ENCODE measurements at regions not wholly inside any gene's neighbourhood (a gene's known extent, or its start where the extent isn't known, plus 50 kb on each side); places are given as distances from the start of the nearest gene placed in this dataset.

GRCh38 chr11:116595305-116595880 lies 177.4 kb downstream of the BUD13 start:
- H3K27me3 ChIP-seq = peaks cover 0 to 6% (median 0%) of the 10 kb centered on the region in 3 donors
- ATAC-seq = no peak

GRCh38 chr11:116590844-116591570 lies 181.8 kb downstream of the BUD13 start:
- no peak for TF ChIP-seq POLR2A (IDR thresholded peaks at IDR 0.05)
- in situ Hi-C loops (cut with MboI; ENCODE audit: low sequenced_read_pairs in 4 of 4) = no loop called here
- intact Hi-C loops (cut with DNase I; ENCODE audit: low total_unique reads) = no loop called here
- no peaks in the 10 kb centered on the region for H3K36me3 ChIP-seq
- H3K4me3 ChIP-seq = no peak overlapping the region
- ATAC-seq (no peak), DNase-seq (no peak)
- no peaks in the 10 kb centered on the region for H3K9me3 ChIP-seq
- H3K27me3 ChIP-seq = peaks cover 0 to 6% (median 0%) of the 10 kb centered on the region in 3 donors
- H3K4me1 ChIP-seq = no peaks in the 10 kb centered on the region
- no peak overlapping the region for H3K27ac ChIP-seq

More at GRCh38 chr11:116595305-116595880, 177.4 kb downstream of the BUD13 start:
- Histone ChIP-seq H3K4me1 (no peaks in the 10 kb centered on the region), H3K9me3 (no peaks in the 10 kb centered on the region), H3K27ac (no peak overlapping the region), H3K4me3 (no peak overlapping the region), H3K36me3 (no peaks in the 10 kb centered on the region)
- DNase-seq = no peak
- TF ChIP-seq CTCF (IDR thresholded peaks at IDR 0.05 in 4 of 5, conservative IDR thresholded peaks at IDR 0.05 in 1 of 5) (no peak), POLR2A (IDR thresholded peaks at IDR 0.05) (no peak)
- intact Hi-C loops (cut with DNase I; ENCODE audit: low total_unique reads) = no loop called here
- in situ Hi-C loops (cut with MboI; ENCODE audit: low sequenced_read_pairs in 4 of 4) = no loop called here

DNA sequence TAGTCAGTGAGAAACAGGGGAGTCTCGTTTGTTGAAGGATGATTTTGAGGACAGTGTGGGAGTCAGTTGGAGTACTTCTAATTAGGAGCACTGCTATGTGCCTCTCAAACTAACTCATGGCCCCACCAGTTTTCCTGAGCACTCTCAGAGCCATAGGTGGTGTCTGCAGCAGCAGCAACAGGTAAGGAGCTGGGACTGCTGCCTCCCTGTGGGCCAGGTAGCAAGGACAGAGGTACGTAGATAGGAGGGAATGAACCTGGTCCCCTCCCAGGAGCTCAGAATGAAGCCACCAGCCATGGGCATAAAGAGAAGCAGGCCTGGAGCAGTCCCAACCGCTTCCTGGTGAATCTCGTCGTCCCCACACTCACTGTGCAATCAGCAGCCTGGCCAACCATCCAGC lies 183.4 kb downstream of the BUD13 start:
- ATAC-seq (no peak), DNase-seq (no peak)
- Histone ChIP-seq H3K27me3 (no peaks in the 10 kb centered on the region), H3K4me3 (no peak overlapping the region), H3K9me3 (no peaks in the 10 kb centered on the region), H3K27ac (no peak overlapping the region), H3K36me3 (no peaks in the 10 kb centered on the region), H3K4me1 (no peaks in the 10 kb centered on the region)
- in situ Hi-C loops (cut with MboI; ENCODE audit: low sequenced_read_pairs in 4 of 4) (no loop called here), intact Hi-C loops (cut with DNase I; ENCODE audit: low total_unique reads) (no loop called here)
- TF ChIP-seq POLR2A (IDR thresholded peaks at IDR 0.05) (no peak), CTCF (IDR thresholded peaks at IDR 0.05 in 4 of 5, conservative IDR thresholded peaks at IDR 0.05 in 1 of 5) (no peak)

DNA sequence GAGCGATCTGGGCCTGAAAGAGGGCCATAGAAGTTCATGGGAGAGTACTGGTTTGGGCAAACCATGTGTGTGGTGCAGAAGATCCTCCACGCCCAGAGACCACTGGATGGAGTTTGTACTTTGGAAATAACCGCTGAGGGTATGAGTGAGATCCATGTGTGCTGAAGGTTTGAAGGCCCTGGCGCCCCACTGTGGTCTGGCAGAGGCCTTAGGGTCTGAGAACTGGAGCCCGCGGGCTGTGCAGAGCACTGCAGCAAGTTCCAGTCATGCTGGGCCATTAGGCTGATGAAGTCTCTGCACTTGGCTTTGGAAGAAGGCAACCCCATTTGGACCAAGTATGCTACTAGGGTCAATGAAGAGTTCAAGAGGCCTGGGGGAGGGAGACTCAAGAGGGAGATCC lies 186.4 kb downstream of the BUD13 start:
- no peak for TF ChIP-seq POLR2A (IDR thresholded peaks at IDR 0.05)
- no peak for TF ChIP-seq CTCF (IDR thresholded peaks at IDR 0.05 in 4 of 5, conservative IDR thresholded peaks at IDR 0.05 in 1 of 5)
- ATAC-seq (no peak), DNase-seq (no peak)
- Histone ChIP-seq H3K9me3 (no peaks in the 10 kb centered on the region), H3K4me1 (no peaks in the 10 kb centered on the region), H3K27ac (no peak overlapping the region), H3K36me3 (no peaks in the 10 kb centered on the region), H3K4me3 (no peak overlapping the region), H3K27me3 (peaks cover 9 to 12% (median 11%) of the 10 kb centered on the region in 3 donors)
- in situ Hi-C loops (cut with MboI; ENCODE audit: low sequenced_read_pairs in 4 of 4) = no loop called here
- intact Hi-C loops (cut with DNase I; ENCODE audit: low total_unique reads) = no loop called here

- ATAC-seq = no peak
- no peak overlapping the region for H3K27ac ChIP-seq
- H3K4me3 ChIP-seq = no peak overlapping the region
- no peaks in the 10 kb centered on the region for H3K36me3 ChIP-seq
- intact Hi-C loops (cut with DNase I; ENCODE audit: low total_unique reads) = no loop called here
- peaks cover 0 to 8% of the 10 kb centered on the region in 2 donors for H3K4me1 ChIP-seq
- in situ Hi-C loops (cut with MboI; ENCODE audit: low sequenced_read_pairs in 4 of 4) = no loop called here
- H3K27me3 ChIP-seq = peaks cover 33 to 48% (median 40%) of the 10 kb centered on the region in 3 donors
- no peaks in the 10 kb centered on the region for H3K9me3 ChIP-seq
- DNase-seq = no peak
- TF ChIP-seq POLR2A (IDR thresholded peaks at IDR 0.05) = no peak
- TF ChIP-seq CTCF (IDR thresholded peaks at IDR 0.05 in 4 of 5, conservative IDR thresholded peaks at IDR 0.05 in 1 of 5) = no peak
Observed at GRCh38 chr11:116582571-116582970, 190.2 kb downstream of the BUD13 start.

Data from gastrocnemius medialis (tissue), 4 donors.